GM12874 (cell line): ENCODE measurements at regions not wholly inside any gene's neighbourhood (a gene's known extent, or its start where the extent isn't known, plus 50 kb on each side); places are given as distances from the start of the nearest gene placed in this dataset.

Experiments used
- TF ChIP-seq, protein P1 (sequence below): IDR thresholded peaks from 2 replicates; pipeline ENCODE4 v1.5.1; 2011; ENCODE audit warnings: low read depth, mild to moderate bottlenecking, control low read depth, low read length, moderate library complexity; ENCODE audit not compliant: insufficient read depth

DNA sequence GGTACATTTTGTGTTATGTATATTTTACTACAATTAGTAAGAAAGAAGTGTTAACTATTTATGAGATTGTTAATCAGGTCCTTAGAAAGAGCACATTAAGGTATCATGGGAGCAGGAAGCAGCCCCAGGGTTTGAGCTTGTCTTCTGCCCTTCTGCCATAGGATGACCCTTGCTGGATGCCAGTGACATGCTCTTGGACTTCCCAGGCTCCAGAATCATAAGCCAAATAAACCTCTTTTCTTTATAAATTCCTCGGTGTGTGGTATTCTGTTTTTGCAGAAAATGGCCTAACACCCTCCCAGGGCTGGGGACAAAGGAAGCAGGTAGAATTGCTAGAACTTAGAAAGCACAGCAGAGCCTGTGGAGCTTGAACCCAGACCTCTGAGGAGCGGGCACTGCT, 164.7 kb downstream of the VRK1 start:
- TF ChIP-seq, protein P1, sequence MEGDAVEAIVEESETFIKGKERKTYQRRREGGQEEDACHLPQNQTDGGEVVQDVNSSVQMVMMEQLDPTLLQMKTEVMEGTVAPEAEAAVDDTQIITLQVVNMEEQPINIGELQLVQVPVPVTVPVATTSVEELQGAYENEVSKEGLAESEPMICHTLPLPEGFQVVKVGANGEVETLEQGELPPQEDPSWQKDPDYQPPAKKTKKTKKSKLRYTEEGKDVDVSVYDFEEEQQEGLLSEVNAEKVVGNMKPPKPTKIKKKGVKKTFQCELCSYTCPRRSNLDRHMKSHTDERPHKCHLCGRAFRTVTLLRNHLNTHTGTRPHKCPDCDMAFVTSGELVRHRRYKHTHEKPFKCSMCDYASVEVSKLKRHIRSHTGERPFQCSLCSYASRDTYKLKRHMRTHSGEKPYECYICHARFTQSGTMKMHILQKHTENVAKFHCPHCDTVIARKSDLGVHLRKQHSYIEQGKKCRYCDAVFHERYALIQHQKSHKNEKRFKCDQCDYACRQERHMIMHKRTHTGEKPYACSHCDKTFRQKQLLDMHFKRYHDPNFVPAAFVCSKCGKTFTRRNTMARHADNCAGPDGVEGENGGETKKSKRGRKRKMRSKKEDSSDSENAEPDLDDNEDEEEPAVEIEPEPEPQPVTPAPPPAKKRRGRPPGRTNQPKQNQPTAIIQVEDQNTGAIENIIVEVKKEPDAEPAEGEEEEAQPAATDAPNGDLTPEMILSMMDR = no peak

DNA sequence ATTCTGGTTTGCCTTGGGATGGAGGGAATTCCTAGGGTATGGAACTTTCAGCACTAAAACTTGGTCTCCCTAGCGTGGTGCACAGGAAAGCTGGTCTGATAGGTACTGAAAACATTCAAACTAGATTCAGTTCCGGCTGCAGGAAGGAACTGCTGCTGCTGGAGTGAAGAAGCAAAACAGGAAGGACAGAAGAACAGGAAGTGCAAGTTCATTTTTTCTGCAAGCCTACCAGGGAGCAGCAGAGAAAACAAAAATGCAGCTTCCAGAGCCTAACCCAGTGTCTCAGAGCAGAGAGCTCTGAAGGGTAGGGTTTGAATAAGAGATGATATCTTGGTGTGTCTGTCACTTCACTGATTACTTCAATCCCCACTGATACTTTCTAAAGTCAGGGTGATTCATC, 165.2 kb downstream of the VRK1 start:
- TF ChIP-seq, protein P1 = no peak

- TF ChIP-seq, protein P1 = no peak
Observed at GRCh38 chr14:96964726-96965415, 167.7 kb downstream of the VRK1 start.

GRCh38 chr14:96965885-96966595, 168.9 kb downstream of the VRK1 start:
- TF ChIP-seq, protein P1 = no peak

- TF ChIP-seq, protein P1 = no peak
Observed at GRCh38 chr14:96975116-96975515, 177.9 kb downstream of the VRK1 start.

DNA sequence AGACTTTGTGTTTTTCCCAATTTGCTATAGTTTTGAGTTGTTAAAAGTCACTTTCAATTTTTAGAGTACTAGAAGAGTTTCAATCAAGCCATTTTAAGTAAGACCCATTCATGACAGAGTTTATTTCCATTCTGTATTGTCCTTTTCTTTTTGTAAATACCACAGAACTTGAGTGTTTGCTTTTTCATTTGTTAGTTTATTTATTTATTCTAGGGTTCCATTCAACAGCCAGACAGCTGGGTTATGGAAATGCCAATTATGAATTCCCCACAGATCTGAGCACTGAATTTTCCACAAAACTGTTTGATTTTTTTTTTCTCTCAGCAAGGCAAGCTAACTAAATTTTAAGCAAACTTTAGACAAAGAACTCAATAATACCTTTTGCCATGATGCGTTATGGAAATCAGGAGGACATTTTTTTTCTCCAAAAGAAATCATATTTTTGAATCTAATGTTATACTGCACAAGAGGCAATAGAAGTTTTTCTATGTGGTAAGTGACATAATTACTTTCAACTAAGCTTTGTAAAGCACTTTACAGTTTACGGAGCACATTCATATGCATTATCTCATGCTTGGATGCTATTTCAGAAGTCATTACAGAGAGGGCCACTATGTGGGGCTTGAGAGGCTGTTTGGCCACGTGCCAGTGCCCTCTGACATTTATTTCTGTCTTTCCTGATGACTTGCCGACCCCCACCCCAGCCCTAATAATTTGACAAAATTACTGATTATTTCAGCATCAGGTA, 181.5 kb downstream of the VRK1 start:
- TF ChIP-seq, protein P1 = no peak

GRCh38 chr14:96979611-96980074, 182.5 kb downstream of the VRK1 start:
- TF ChIP-seq, protein P1 = no peak
